Sigmoid colon (tissue), 6 donors: ENCODE measurements at regions not wholly inside any gene's neighbourhood (a gene's known extent, or its start where the extent isn't known, plus 50 kb on each side); places are given as distances from the start of the nearest gene placed in this dataset.

ENCODE experiments used
- DNase-seq: peaks from one replicate; pipeline ENCODE4 v3.0.0-alpha.2; 2019
- H3K27ac ChIP-seq, 4 donors: fragments of 200-600 bp; sonication (generic); one replicate each; pipeline ENCODE4 v1.5.1; 2016 to 2019; ENCODE audit warnings: mild to moderate bottlenecking in 1 of 4
- H3K27me3 ChIP-seq, 3 donors: fragments of 200-600 bp; sonication (generic); one replicate each; pipeline ENCODE4 v1.5.1; 2019; ENCODE audit warnings: mild to moderate bottlenecking in 1 of 3
- H3K36me3 ChIP-seq, 4 donors: fragments of 200-600 bp; sonication (generic); one replicate each; pipeline ENCODE4 v1.5.1; 2016 to 2019
- H3K4me1 ChIP-seq, 4 donors: fragments of 200-600 bp; sonication (generic); one replicate each; pipeline ENCODE4 v1.5.1; 2017 to 2019
- H3K4me3 ChIP-seq, 4 donors: fragments of 200-600 bp; sonication (generic); one replicate each; pipeline ENCODE4 v1.5.1; 2017 to 2019; ENCODE audit warnings: mild to moderate bottlenecking in 2 of 4, moderate library complexity in 1 of 4
- H3K9me3 ChIP-seq, 4 donors: fragments of 200-600 bp in 3 of 4; sonication (generic) in 3 of 4; one replicate each; pipeline versions ENCODE4 v1.5.1 to v1.6.1; 2013 to 2019
- CTCF ChIP-seq, 4 experiments: fragments of 450-650 bp in 3 of 4; fragments of 200-600 bp in 1 of 4; IDR thresholded peaks; one replicate each; pipeline ENCODE4 v1.5.1; 2016 to 2019; ENCODE audit warnings: antibody characterized with exemption in 4 of 4, mild to moderate bottlenecking in 3 of 4, moderate library complexity in 2 of 4
- EP300 ChIP-seq, 4 donors: sonication (generic); formaldehyde crosslinking; IDR thresholded peaks; one replicate each; pipeline ENCODE4 v1.6.1; 2017; ENCODE audit warnings: antibody characterized with exemption in 4 of 4
- POLR2A ChIP-seq, 2 donors: fragments of 450-650 bp; IDR thresholded peaks; one replicate each; pipeline ENCODE4 v1.6.1; 2016; ENCODE audit warnings: antibody characterized with exemption in 2 of 2, mild to moderate bottlenecking in 2 of 2, moderate library complexity in 2 of 2
- POLR2AphosphoS5 ChIP-seq, 4 donors: sonication (generic); formaldehyde crosslinking; IDR thresholded peaks; one replicate each; pipeline ENCODE4 v1.6.1; 2017; ENCODE audit warnings: antibody characterized with exemption in 4 of 4
- WGBS, 2 donors: extraction: QIAGEN DNeasy Blood & Tissue Kit; methylation state at CpG; one replicate each; pipeline ENCODE4 v1.1.7; 2013; 5-methylcytosine and 5-hydroxymethylcytosine counted together
- intact Hi-C: fragments of 100-400 bp; cut with DNase I; formaldehyde crosslinking; loops from one replicate; pipeline ENCODE4 v1.15.1; 2023
- donor health status: healthy with polysubstance abuse.
- donor health status: healthy.

- 46 to 70% methylated on average over 1 of the region's 1 CpG for WGBS, 2 donors
- Histone ChIP-seq H3K27ac (no peak overlapping the region), H3K27me3 (no peaks in the 10 kb centered on the region), H3K9me3 (no peaks in the 10 kb centered on the region), H3K36me3 (no peaks in the 10 kb centered on the region), H3K4me1 (no peaks in the 10 kb centered on the region), H3K4me3 (no peak overlapping the region)
- no peak for DNase-seq
- intact Hi-C loops, result no loop called here
- no peak for TF ChIP-seq POLR2AphosphoS5 (IDR thresholded peaks at IDR 0.05)
- TF ChIP-seq POLR2A (IDR thresholded peaks at IDR 0.05), result no peak
- TF ChIP-seq CTCF (IDR thresholded peaks at IDR 0.05), result no peak
- TF ChIP-seq EP300 (IDR thresholded peaks at IDR 0.05), result no peak
These were observed 268.6 kb downstream of the SEC23IP start for GRCh38 chr10:120161111-120161510.

GRCh38 chr10:120162471-120162870 lies 269.9 kb downstream of the SEC23IP start:
- Histone ChIP-seq H3K4me3 (no peak overlapping the region), H3K27me3 (no peaks in the 10 kb centered on the region), H3K9me3 (no peaks in the 10 kb centered on the region), H3K27ac (no peak overlapping the region), H3K4me1 (no peaks in the 10 kb centered on the region), H3K36me3 (no peaks in the 10 kb centered on the region)
- no peak for DNase-seq
- WGBS, 2 donors, result 89 to 92% methylated on average over 4 of the region's 4 CpGs
- intact Hi-C loops, result no loop called here
- TF ChIP-seq EP300 (IDR thresholded peaks at IDR 0.05), result no peak
- no peak for TF ChIP-seq POLR2A (IDR thresholded peaks at IDR 0.05)
- TF ChIP-seq POLR2AphosphoS5 (IDR thresholded peaks at IDR 0.05), result no peak
- no peak for TF ChIP-seq CTCF (IDR thresholded peaks at IDR 0.05)

GRCh38 chr10:120172356-120172755 lies 279.8 kb downstream of the SEC23IP start:
- H3K9me3 ChIP-seq, result no peaks in the 10 kb centered on the region
- intact Hi-C loops, result no loop called here
- TF ChIP-seq POLR2AphosphoS5 (IDR thresholded peaks at IDR 0.05), result no peak
- no peak for TF ChIP-seq EP300 (IDR thresholded peaks at IDR 0.05)
- no peak for TF ChIP-seq POLR2A (IDR thresholded peaks at IDR 0.05)
- no peak for TF ChIP-seq CTCF (IDR thresholded peaks at IDR 0.05)
- no peak for DNase-seq
- WGBS, 2 donors, result 70 to 72% methylated on average over 4 of the region's 4 CpGs
- no peak overlapping the region for H3K27ac ChIP-seq
- H3K36me3 ChIP-seq, result no peaks in the 10 kb centered on the region
- peaks cover 0 to 3% (median 0%) of the 10 kb centered on the region in 3 donors for H3K27me3 ChIP-seq
- H3K4me3 ChIP-seq, result no peak overlapping the region
- H3K4me1 ChIP-seq, result no peaks in the 10 kb centered on the region

GRCh38 chr10:120174491-120174890 lies 282.0 kb downstream of the SEC23IP start:
- no peaks in the 10 kb centered on the region for H3K36me3 ChIP-seq
- TF ChIP-seq EP300 (IDR thresholded peaks at IDR 0.05) (no peak), CTCF (IDR thresholded peaks at IDR 0.05) (no peak), POLR2A (IDR thresholded peaks at IDR 0.05) (no peak), POLR2AphosphoS5 (IDR thresholded peaks at IDR 0.05) (no peak)
- H3K4me3 ChIP-seq, result no peak overlapping the region
- intact Hi-C loops, result no loop called here
- 58 to 87% methylated on average over 1 of the region's 1 CpG for WGBS, 2 donors
- DNase-seq, result no peak
- H3K4me1 ChIP-seq, result no peaks in the 10 kb centered on the region
- no peaks in the 10 kb centered on the region for H3K9me3 ChIP-seq
- H3K27me3 ChIP-seq, result peaks cover 0 to 3% (median 0%) of the 10 kb centered on the region in 3 donors
- H3K27ac ChIP-seq, result no peak overlapping the region

GRCh38 chr10:120177330-120177729 lies 279.7 kb upstream of the PLPP4 start:
- Histone ChIP-seq H3K4me3 (no peak overlapping the region), H3K27ac (no peak overlapping the region), H3K4me1 (no peaks in the 10 kb centered on the region), H3K27me3 (peaks cover 0 to 3% (median 0%) of the 10 kb centered on the region in 3 donors), H3K9me3 (no peaks in the 10 kb centered on the region), H3K36me3 (no peaks in the 10 kb centered on the region)
- TF ChIP-seq POLR2AphosphoS5 (IDR thresholded peaks at IDR 0.05) (no peak), POLR2A (IDR thresholded peaks at IDR 0.05) (no peak)
- WGBS, 2 donors, result 88 to 89% methylated on average over 10 of the region's 10 CpGs
- intact Hi-C loops, result no loop called here
- DNase-seq, result no peak
